Natural killer cell (primary cell): ENCODE measurements at regions not wholly inside any gene's neighbourhood (a gene's known extent, or its start where the extent isn't known, plus 50 kb on each side); places are given as distances from the start of the nearest gene placed in this dataset.

Experiments used
- ATAC-seq, 3 donors: fragments of 150-1000 bp in 2 of 3; fragments of 200-7000 bp in 1 of 3; cut with Tn5 transposase; 1 replicate in 1 of 3; 2 replicates in 2 of 3; pipeline ENCODE4 v1.10.0; 2021; ENCODE audit warnings: mild to moderate bottlenecking in 2 of 3, moderate library complexity in 2 of 3
- DNase-seq, 2 donors: peaks; one replicate each; pipeline versions ENCODE4 v3.0.0 to v3.0.0-alpha.2; 2013 to 2021; ENCODE audit warnings: mixed read lengths in 1 of 2
- H3K27ac ChIP-seq: one replicate; pipeline ENCODE4 v1.5.1; 2013; ENCODE audit warnings: mild to moderate bottlenecking, low read length
- H3K27me3 ChIP-seq: one replicate; pipeline ENCODE4 v1.6.1; 2013; ENCODE audit warnings: low read length; ENCODE audit not compliant: control insufficient read depth, insufficient read depth
- H3K36me3 ChIP-seq: one replicate; pipeline ENCODE4 v1.6.1; 2013; ENCODE audit warnings: low read length; ENCODE audit not compliant: control insufficient read depth, insufficient read depth
- H3K4me1 ChIP-seq: one replicate; pipeline ENCODE4 v1.6.1; 2013; ENCODE audit warnings: low read length; ENCODE audit not compliant: control insufficient read depth, insufficient read depth
- H3K4me3 ChIP-seq: one replicate; pipeline ENCODE4 v1.5.1; 2013; ENCODE audit warnings: low read length
- H3K9me3 ChIP-seq: one replicate; pipeline ENCODE4 v1.6.1; 2013; ENCODE audit warnings: low read length; ENCODE audit not compliant: control insufficient read depth, insufficient read depth
- H3K27ac Mint-ChIP-seq, 2 donors: one replicate each; pipeline ENCODE4 v1.8.0; 2022; ENCODE audit warnings: mild to moderate bottlenecking in 2 of 2, mixed read lengths in 2 of 2, moderate library complexity in 1 of 2
- H3K27me3 Mint-ChIP-seq, 2 donors: one replicate each; pipeline ENCODE4 v1.8.0; 2022; ENCODE audit warnings: low read depth in 2 of 2, mixed read lengths in 2 of 2
- H3K36me3 Mint-ChIP-seq: one replicate; pipeline ENCODE4 v1.8.0; 2022; ENCODE audit warnings: mixed read lengths
- H3K4me1 Mint-ChIP-seq, 2 donors: one replicate each; pipeline ENCODE4 v1.8.0; 2022; ENCODE audit warnings: mixed read lengths in 2 of 2
- H3K4me3 Mint-ChIP-seq: one replicate; pipeline ENCODE4 v1.8.0; 2022; ENCODE audit warnings: mild to moderate bottlenecking, moderate library complexity, mixed read lengths
- H3K9me3 Mint-ChIP-seq, 2 donors: one replicate each; pipeline ENCODE4 v1.8.0; 2022; ENCODE audit warnings: mixed read lengths in 2 of 2
- CTCF ChIP-seq: fragments of 200-600 bp; IDR thresholded peaks from one replicate; pipeline ENCODE4 v1.8.0; 2022; ENCODE audit warnings: antibody characterized with exemption
- WGBS: methylation state at CpG from one replicate; pipeline ENCODE4 v1.1.7; 2013; ENCODE audit warnings: missing lambda C conversion rate; ENCODE audit not compliant: insufficient coverage; 5-methylcytosine and 5-hydroxymethylcytosine counted together
- intact Hi-C: fragments of 100-400 bp; cut with micrococcal nuclease; formaldehyde crosslinking; loops from one replicate; pipeline ENCODE4 v1.14.2; 2022

GRCh38 chr13:84843368-84843767 lies 955.9 kb downstream of the SLITRK6 start:
- intact Hi-C loops = no loop called here
- no peaks in the 10 kb centered on the region for H3K9me3 ChIP-seq
- H3K27ac ChIP-seq = no peak overlapping the region
- no peak for DNase-seq
- H3K36me3 ChIP-seq = no peaks in the 10 kb centered on the region
- no peak for TF ChIP-seq CTCF
- Mint-ChIP-seq H3K27me3 (no peaks in the 10 kb centered on the region), H3K4me3 (no peak overlapping the region), H3K4me1 (no peaks in the 10 kb centered on the region), H3K9me3 (peaks cover 4 to 9% of the 10 kb centered on the region in 2 donors), H3K27ac (no peak overlapping the region), H3K36me3 (peaks cover 6% of the 10 kb centered on the region)
- no peak overlapping the region for H3K4me3 ChIP-seq
- WGBS = no CpG with 5 or more reads among the region's 1 CpG
- no peaks in the 10 kb centered on the region for H3K4me1 ChIP-seq
- no peak for ATAC-seq
- no peaks in the 10 kb centered on the region for H3K27me3 ChIP-seq

- no peak overlapping the region for H3K27ac ChIP-seq
- H3K27me3 ChIP-seq = no peaks in the 10 kb centered on the region
- peaks cover 13% of the 10 kb centered on the region for H3K9me3 ChIP-seq
- no peak overlapping the region for H3K4me3 Mint-ChIP-seq
- intact Hi-C loops = no loop called here
- WGBS = 81% methylated on average over 2 of the region's 2 CpGs
- H3K27me3 Mint-ChIP-seq = no peaks in the 10 kb centered on the region
- TF ChIP-seq CTCF = no peak
- no peak for DNase-seq
- H3K4me1 ChIP-seq = no peaks in the 10 kb centered on the region
- no peaks in the 10 kb centered on the region for H3K36me3 ChIP-seq
- no peaks in the 10 kb centered on the region for H3K4me1 Mint-ChIP-seq
- peaks cover 12% of the 10 kb centered on the region for H3K36me3 Mint-ChIP-seq
- no peak for ATAC-seq
- no peak overlapping the region for H3K4me3 ChIP-seq
- peaks cover 11 to 15% of the 10 kb centered on the region in 2 donors for H3K9me3 Mint-ChIP-seq
- no peak overlapping the region for H3K27ac Mint-ChIP-seq
Measured at GRCh38 chr13:84834201-84834600, 951.9 kb upstream of the SLITRK1 start.

GRCh38 chr13:84831666-84832657 lies 949.7 kb upstream of the SLITRK1 start:
- Mint-ChIP-seq H3K4me3 (no peak overlapping the region), H3K27me3 (no peaks in the 10 kb centered on the region), H3K9me3 (peaks cover 10 to 11% of the 10 kb centered on the region in 2 donors), H3K27ac (no peak overlapping the region), H3K36me3 (peaks cover 12% of the 10 kb centered on the region), H3K4me1 (no peaks in the 10 kb centered on the region)
- Histone ChIP-seq H3K9me3 (peaks cover 13% of the 10 kb centered on the region), H3K36me3 (no peaks in the 10 kb centered on the region), H3K27ac (no peak overlapping the region), H3K27me3 (no peaks in the 10 kb centered on the region), H3K4me1 (no peaks in the 10 kb centered on the region), H3K4me3 (no peak overlapping the region)
- ATAC-seq (peak in 1 of 3 donors; percentile 27), DNase-seq (no peak)
- 88% methylated on average over 24 of the region's 27 CpGs for WGBS
- intact Hi-C loops = no loop called here
- no peak for TF ChIP-seq CTCF
